Amniotic stem cell (primary cell): ENCODE measurements at regions not wholly inside any gene's neighbourhood (a gene's known extent, or its start where the extent isn't known, plus 50 kb on each side); places are given as distances from the start of the nearest gene placed in this dataset.

Experiments
- DNase-seq: peaks from one replicate; lab custom pipeline; 2025; lab: John Stamatoyannopoulos, UW

DNA sequence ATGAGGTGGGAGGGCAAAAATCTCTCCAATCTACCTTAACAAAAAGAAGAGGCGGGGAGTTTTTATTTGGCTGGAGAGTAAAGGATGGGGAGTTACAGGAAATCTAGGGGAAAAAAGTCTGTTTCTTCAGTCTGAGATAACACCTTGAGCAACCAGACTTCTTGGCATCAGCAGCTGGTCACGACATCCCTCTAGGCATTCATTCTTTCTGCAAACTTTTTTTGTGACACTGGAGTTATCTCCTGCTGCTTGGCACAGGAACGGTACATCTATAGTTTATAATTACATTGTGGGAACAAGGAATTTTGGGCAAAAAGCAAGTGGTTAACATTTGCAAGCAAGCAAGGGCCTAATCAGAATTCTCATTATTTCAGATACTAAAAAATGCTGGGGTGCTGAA, 50.6 kb upstream of the IFNGR1 start:
- DNase-seq = no peak

- DNase-seq = no peak
Measured at GRCh38 chr6:137269347-137269746, 50.2 kb upstream of the IFNGR1 start.
